Fibroblast of skin of right quadriceps (primary cell): ENCODE measurements at regions not wholly inside any gene's neighbourhood (a gene's known extent, or its start where the extent isn't known, plus 50 kb on each side); places are given as distances from the start of the nearest gene placed in this dataset.

ENCODE experiments used
- DNase-seq: peaks from one replicate; pipeline ENCODE4 v3.0.0-alpha.2; 2013

GRCh38 chr2:125526093-125526492 is 1129.9 kb upstream of the GYPC start:
- DNase-seq, result no peak

- no peak for DNase-seq
Observed at GRCh38 chr2:125535089-125535488, 1120.9 kb upstream of the GYPC start.

- DNase-seq, result no peak
Observed at GRCh38 chr2:125543968-125544514, 1111.9 kb upstream of the GYPC start.

GRCh38 chr2:125553768-125554167 is 1102.2 kb upstream of the GYPC start:
- no peak for DNase-seq

GRCh38 chr2:125554956-125555355 is 1101.0 kb upstream of the GYPC start:
- DNase-seq, result no peak

GRCh38 chr2:125559186-125559585 is 1096.8 kb upstream of the GYPC start:
- DNase-seq, result no peak

- DNase-seq, result no peak
Observed at GRCh38 chr2:125560855-125561254, 1095.1 kb upstream of the GYPC start.

- no peak for DNase-seq
Observed at GRCh38 chr2:125561302-125561701, 1094.7 kb upstream of the GYPC start.

GRCh38 chr2:125562924-125563323 is 1093.0 kb upstream of the GYPC start:
- no peak for DNase-seq

- no peak for DNase-seq
Observed at GRCh38 chr2:125564471-125564870, 1091.5 kb upstream of the GYPC start.

GRCh38 chr2:125566422-125566821 is 1089.5 kb upstream of the GYPC start:
- DNase-seq, result no peak

- no peak for DNase-seq
Observed at GRCh38 chr2:125567100-125567499, 1088.9 kb upstream of the GYPC start.

GRCh38 chr2:125572660-125573059 is 1083.3 kb upstream of the GYPC start:
- no peak for DNase-seq

- no peak for DNase-seq
Observed at GRCh38 chr2:125573432-125573831, 1082.5 kb upstream of the GYPC start.

- DNase-seq, result no peak
Observed at GRCh38 chr2:125576558-125576957, 1079.4 kb upstream of the GYPC start.

GRCh38 chr2:125581557-125581956 is 1074.4 kb upstream of the GYPC start:
- DNase-seq, result no peak

- DNase-seq, result no peak
Observed at GRCh38 chr2:125582516-125582915, 1073.4 kb upstream of the GYPC start.

- DNase-seq, result no peak
Observed at GRCh38 chr2:125584732-125585131, 1071.2 kb upstream of the GYPC start.

GRCh38 chr2:125588780-125589179 is 1067.2 kb upstream of the GYPC start:
- no peak for DNase-seq

GRCh38 chr2:125591954-125592353 is 1064.0 kb upstream of the GYPC start:
- DNase-seq, result no peak

- no peak for DNase-seq
Observed at GRCh38 chr2:125593036-125593435, 1062.9 kb upstream of the GYPC start.

GRCh38 chr2:125596612-125597011 is 1059.3 kb upstream of the GYPC start:
- no peak for DNase-seq

- no peak for DNase-seq
Observed at GRCh38 chr2:125615438-125615837, 1040.5 kb upstream of the GYPC start.

- DNase-seq, result no peak
Observed at GRCh38 chr2:125630377-125630776, 1025.6 kb upstream of the GYPC start.

GRCh38 chr2:125634662-125635061 is 1021.3 kb upstream of the GYPC start:
- no peak for DNase-seq

- DNase-seq, result no peak
Observed at GRCh38 chr2:125638345-125638744, 1017.6 kb upstream of the GYPC start.
